Neural progenitor cell (in vitro differentiated cells): ENCODE measurements at regions not wholly inside any gene's neighbourhood (a gene's known extent, or its start where the extent isn't known, plus 50 kb on each side); places are given as distances from the start of the nearest gene placed in this dataset.

Experiments
- DNase-seq: peaks from one replicate; pipeline ENCODE4 v3.0.0-alpha.2; 2016; ENCODE audit warnings: low spot score
- H2AFZ ChIP-seq: fragments of 200-600 bp; sonication (generic); replicated peaks from 2 replicates; pipeline ENCODE4 v1.6.1; 2016; ENCODE audit warnings: antibody characterized with exemption
- H3F3A ChIP-seq: fragments of 200-600 bp; sonication (generic); 2 replicates; pipeline ENCODE4 v1.6.1; 2016; ENCODE audit warnings: antibody characterized with exemption, low read depth
- H3K27ac ChIP-seq: fragments of 200-600 bp; sonication (generic); 2 replicates; pipeline ENCODE4 v1.5.1; 2016; ENCODE audit warnings: mild to moderate bottlenecking
- H3K27me3 ChIP-seq: fragments of 200-600 bp; sonication (generic); 2 replicates; pipeline ENCODE4 v1.6.1; 2016; ENCODE audit warnings: mild to moderate bottlenecking, moderate library complexity
- H3K36me3 ChIP-seq: fragments of 200-600 bp; sonication (generic); 2 replicates; pipeline ENCODE4 v1.5.1; 2016
- H3K4me1 ChIP-seq: fragments of 200-600 bp; sonication (generic); 2 replicates; pipeline ENCODE4 v1.6.1; 2016; ENCODE audit warnings: mixed run types
- H3K4me2 ChIP-seq: fragments of 200-600 bp; sonication (generic); 2 replicates; pipeline ENCODE4 v1.6.1; 2016
- H3K4me3 ChIP-seq: fragments of 200-600 bp; sonication (generic); 2 replicates; pipeline ENCODE4 v1.5.1; 2016
- H3K79me2 ChIP-seq: fragments of 200-600 bp; sonication (generic); 2 replicates; pipeline ENCODE4 v1.6.1; 2016; ENCODE audit warnings: low read depth
- H3K9ac ChIP-seq: fragments of 200-600 bp; sonication (generic); 2 replicates; pipeline ENCODE4 v1.6.1; 2016
- H3K9me3 ChIP-seq: fragments of 200-600 bp; sonication (generic); 2 replicates; pipeline ENCODE4 v1.5.1; 2016; ENCODE audit warnings: low read depth
- H4K20me1 ChIP-seq: fragments of 200-600 bp; sonication (generic); 2 replicates; pipeline ENCODE4 v1.6.1; 2016; ENCODE audit warnings: low read depth
- H3K27ac Mint-ChIP-seq: 3 replicates; pipeline ENCODE4 v1.8.0; 2021; ENCODE audit warnings: mixed read lengths
- H3K27me3 Mint-ChIP-seq: 2 replicates; pipeline ENCODE4 v1.8.0; 2022; ENCODE audit warnings: low read depth, mild to moderate bottlenecking, inconsistent platforms, moderate library complexity, mixed read lengths; ENCODE audit not compliant: insufficient read depth
- H3K36me3 Mint-ChIP-seq: 3 replicates; pipeline ENCODE4 v1.8.0; 2021; ENCODE audit warnings: mixed read lengths
- H3K4me1 Mint-ChIP-seq: 3 replicates; pipeline ENCODE4 v1.8.0; 2021; ENCODE audit warnings: mixed read lengths
- H3K4me3 Mint-ChIP-seq: 3 replicates; pipeline ENCODE4 v1.8.0; 2021; ENCODE audit warnings: mild to moderate bottlenecking, moderate library complexity, mixed read lengths
- H3K9me3 Mint-ChIP-seq: 3 replicates; pipeline ENCODE4 v1.8.0; 2020; ENCODE audit warnings: mixed read lengths
- EZH2 ChIP-seq: fragments of 200-600 bp; sonication (generic); IDR thresholded peaks from 2 replicates; pipeline ENCODE4 v1.6.1; 2017; ENCODE audit warnings: antibody characterized with exemption, mild to moderate bottlenecking, moderate library complexity
- EZH2phosphoT487 ChIP-seq: fragments of 200-600 bp; sonication (generic); IDR thresholded peaks from 2 replicates; pipeline ENCODE4 v1.6.1; 2017; ENCODE audit warnings: antibody characterized with exemption
- TF ChIP-seq, protein P1 (sequence below): fragments of 200-600 bp; sonication (generic); IDR thresholded peaks from 2 replicates; pipeline ENCODE4 v1.5.1; 2017; ENCODE audit warnings: antibody characterized with exemption, mild to moderate bottlenecking

DNA sequence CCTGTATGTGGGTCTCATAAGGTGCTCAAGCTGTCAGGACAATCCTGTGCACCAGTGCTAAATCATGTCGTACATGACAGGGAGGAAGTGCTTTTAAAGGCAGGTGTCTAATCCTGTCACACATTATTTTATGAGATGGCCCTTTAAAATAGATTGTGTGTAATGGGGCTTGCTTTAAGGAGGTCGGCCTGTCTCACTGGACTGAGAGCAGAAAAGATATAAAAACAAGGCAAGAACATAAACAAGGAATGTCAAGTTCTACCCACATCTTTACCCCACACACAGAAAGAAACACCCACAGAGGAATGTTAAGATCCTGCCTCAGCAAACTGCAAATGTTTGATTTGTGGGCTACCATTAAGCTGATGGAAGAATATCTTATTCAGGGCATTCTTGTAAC, 279.0 kb downstream of the FOXA2 start:
- no peak overlapping the region for H3K4me2 ChIP-seq
- Mint-ChIP-seq H3K4me1 (no peaks in the 10 kb centered on the region), H3K4me3 (no peak overlapping the region), H3K27ac (no peak overlapping the region), H3K36me3 (no peaks in the 10 kb centered on the region), H3K9me3 (no peaks in the 10 kb centered on the region), H3K27me3 (peaks cover 10% of the 10 kb centered on the region)
- H3K36me3 ChIP-seq, result no peaks in the 10 kb centered on the region
- H3F3A ChIP-seq, result no peaks in the 10 kb centered on the region
- H3K4me1 ChIP-seq, result peaks cover 2% of the 10 kb centered on the region
- no peak overlapping the region for H2AFZ ChIP-seq
- H3K9ac ChIP-seq, result no peak overlapping the region
- no peaks in the 10 kb centered on the region for H3K79me2 ChIP-seq
- no peak for DNase-seq
- H3K27ac ChIP-seq, result no peak overlapping the region
- TF ChIP-seq, protein P1, sequence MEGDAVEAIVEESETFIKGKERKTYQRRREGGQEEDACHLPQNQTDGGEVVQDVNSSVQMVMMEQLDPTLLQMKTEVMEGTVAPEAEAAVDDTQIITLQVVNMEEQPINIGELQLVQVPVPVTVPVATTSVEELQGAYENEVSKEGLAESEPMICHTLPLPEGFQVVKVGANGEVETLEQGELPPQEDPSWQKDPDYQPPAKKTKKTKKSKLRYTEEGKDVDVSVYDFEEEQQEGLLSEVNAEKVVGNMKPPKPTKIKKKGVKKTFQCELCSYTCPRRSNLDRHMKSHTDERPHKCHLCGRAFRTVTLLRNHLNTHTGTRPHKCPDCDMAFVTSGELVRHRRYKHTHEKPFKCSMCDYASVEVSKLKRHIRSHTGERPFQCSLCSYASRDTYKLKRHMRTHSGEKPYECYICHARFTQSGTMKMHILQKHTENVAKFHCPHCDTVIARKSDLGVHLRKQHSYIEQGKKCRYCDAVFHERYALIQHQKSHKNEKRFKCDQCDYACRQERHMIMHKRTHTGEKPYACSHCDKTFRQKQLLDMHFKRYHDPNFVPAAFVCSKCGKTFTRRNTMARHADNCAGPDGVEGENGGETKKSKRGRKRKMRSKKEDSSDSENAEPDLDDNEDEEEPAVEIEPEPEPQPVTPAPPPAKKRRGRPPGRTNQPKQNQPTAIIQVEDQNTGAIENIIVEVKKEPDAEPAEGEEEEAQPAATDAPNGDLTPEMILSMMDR, result no peak
- TF ChIP-seq EZH2phosphoT487 (no peak), EZH2 (no peak)
- peaks cover 3% of the 10 kb centered on the region for H3K27me3 ChIP-seq
- no peaks in the 10 kb centered on the region for H4K20me1 ChIP-seq
- no peak overlapping the region for H3K4me3 ChIP-seq
- no peaks in the 10 kb centered on the region for H3K9me3 ChIP-seq

DNA sequence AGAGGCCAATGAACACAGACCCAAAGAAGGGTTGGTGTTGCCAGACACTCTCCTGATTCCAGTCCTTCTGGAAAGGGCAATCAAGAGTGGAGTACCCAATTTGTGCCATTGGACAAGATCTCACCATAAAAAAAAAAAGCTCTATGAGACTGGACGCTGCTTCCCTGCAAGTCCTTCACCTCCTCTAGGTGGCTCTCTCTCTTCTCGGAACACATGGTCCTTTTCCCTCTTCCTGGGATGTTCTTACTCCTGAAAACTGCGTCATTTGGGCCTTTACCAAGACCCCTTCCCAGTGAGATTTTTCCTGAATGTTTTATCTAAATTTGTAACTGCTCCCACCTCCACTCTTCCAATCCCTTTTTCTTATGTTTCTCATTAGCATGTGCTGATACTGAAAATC, 280.8 kb downstream of the FOXA2 start:
- Histone ChIP-seq H3K9ac (no peak overlapping the region), H3K4me2 (no peak overlapping the region), H3K79me2 (no peaks in the 10 kb centered on the region), H3K4me1 (peaks cover 2% of the 10 kb centered on the region), H3K27me3 (peaks cover 3% of the 10 kb centered on the region), H2AFZ (no peak overlapping the region), H3K36me3 (no peaks in the 10 kb centered on the region), H3K4me3 (no peak overlapping the region), H4K20me1 (no peaks in the 10 kb centered on the region), H3F3A (no peaks in the 10 kb centered on the region), H3K27ac (no peak overlapping the region), H3K9me3 (no peaks in the 10 kb centered on the region)
- DNase-seq, result peak; percentile 15
- H3K27me3 Mint-ChIP-seq, result peaks cover 5% of the 10 kb centered on the region
- H3K9me3 Mint-ChIP-seq, result no peaks in the 10 kb centered on the region
- H3K27ac Mint-ChIP-seq, result no peak overlapping the region
- H3K4me1 Mint-ChIP-seq, result no peaks in the 10 kb centered on the region
- H3K36me3 Mint-ChIP-seq, result no peaks in the 10 kb centered on the region
- H3K4me3 Mint-ChIP-seq, result no peak overlapping the region
- TF ChIP-seq, protein P1, result peak; percentile 43
- no peak for TF ChIP-seq EZH2

- H3K4me1 ChIP-seq, result peaks cover under 1% of the 10 kb centered on the region
- no peaks in the 10 kb centered on the region for H3K36me3 ChIP-seq
- no peak for DNase-seq
- no peak overlapping the region for H2AFZ ChIP-seq
- H3K4me3 ChIP-seq, result no peak overlapping the region
- no peak for TF ChIP-seq EZH2
- TF ChIP-seq, protein P1, result no peak
- no peak for TF ChIP-seq EZH2phosphoT487
- no peaks in the 10 kb centered on the region for H3K9me3 ChIP-seq
- H3F3A ChIP-seq, result no peaks in the 10 kb centered on the region
- no peak overlapping the region for H3K27ac ChIP-seq
- Mint-ChIP-seq H3K36me3 (no peaks in the 10 kb centered on the region), H3K4me3 (no peak overlapping the region), H3K27ac (no peak overlapping the region), H3K9me3 (no peaks in the 10 kb centered on the region), H3K4me1 (no peaks in the 10 kb centered on the region), H3K27me3 (peaks cover 5% of the 10 kb centered on the region)
- H3K9ac ChIP-seq, result no peak overlapping the region
- H3K27me3 ChIP-seq, result peaks cover 3% of the 10 kb centered on the region
- H4K20me1 ChIP-seq, result no peaks in the 10 kb centered on the region
- H3K4me2 ChIP-seq, result no peak overlapping the region
- no peaks in the 10 kb centered on the region for H3K79me2 ChIP-seq
Observed at GRCh38 chr20:22302039-22302438, 282.3 kb downstream of the FOXA2 start.

GRCh38 chr20:22293886-22294285, 290.5 kb downstream of the FOXA2 start:
- no peak for DNase-seq
- Histone ChIP-seq H3K27me3 (no peaks in the 10 kb centered on the region), H3K9me3 (no peaks in the 10 kb centered on the region), H3K79me2 (no peaks in the 10 kb centered on the region), H2AFZ (no peak overlapping the region), H3K4me1 (no peaks in the 10 kb centered on the region), H3K36me3 (no peaks in the 10 kb centered on the region), H3K27ac (no peak overlapping the region), H3F3A (no peaks in the 10 kb centered on the region), H4K20me1 (no peaks in the 10 kb centered on the region), H3K9ac (no peak overlapping the region), H3K4me3 (no peak overlapping the region), H3K4me2 (no peak overlapping the region)
- no peak for TF ChIP-seq EZH2phosphoT487
- TF ChIP-seq, protein P1, result no peak
- no peak for TF ChIP-seq EZH2
- Mint-ChIP-seq H3K27me3 (peaks cover 7% of the 10 kb centered on the region), H3K4me1 (no peaks in the 10 kb centered on the region), H3K4me3 (no peak overlapping the region), H3K27ac (no peak overlapping the region), H3K36me3 (no peaks in the 10 kb centered on the region), H3K9me3 (no peaks in the 10 kb centered on the region)
